Activated CD4-positive, alpha-beta T cell treated with anti-CD3 and anti-CD28 coated beads, Interleukin-2, amount 50 U/mL, for 24 hours (primary cell): ENCODE measurements at regions not wholly inside any gene's neighbourhood (a gene's known extent, or its start where the extent isn't known, plus 50 kb on each side); places are given as distances from the start of the nearest gene placed in this dataset.

Experiments used
- DNase-seq, 2 donors: peaks; one replicate each; pipeline ENCODE4 v3.0.0-alpha.2; 2020; ENCODE audit warnings: low read depth in 1 of 2, low spot score in 1 of 2

DNA sequence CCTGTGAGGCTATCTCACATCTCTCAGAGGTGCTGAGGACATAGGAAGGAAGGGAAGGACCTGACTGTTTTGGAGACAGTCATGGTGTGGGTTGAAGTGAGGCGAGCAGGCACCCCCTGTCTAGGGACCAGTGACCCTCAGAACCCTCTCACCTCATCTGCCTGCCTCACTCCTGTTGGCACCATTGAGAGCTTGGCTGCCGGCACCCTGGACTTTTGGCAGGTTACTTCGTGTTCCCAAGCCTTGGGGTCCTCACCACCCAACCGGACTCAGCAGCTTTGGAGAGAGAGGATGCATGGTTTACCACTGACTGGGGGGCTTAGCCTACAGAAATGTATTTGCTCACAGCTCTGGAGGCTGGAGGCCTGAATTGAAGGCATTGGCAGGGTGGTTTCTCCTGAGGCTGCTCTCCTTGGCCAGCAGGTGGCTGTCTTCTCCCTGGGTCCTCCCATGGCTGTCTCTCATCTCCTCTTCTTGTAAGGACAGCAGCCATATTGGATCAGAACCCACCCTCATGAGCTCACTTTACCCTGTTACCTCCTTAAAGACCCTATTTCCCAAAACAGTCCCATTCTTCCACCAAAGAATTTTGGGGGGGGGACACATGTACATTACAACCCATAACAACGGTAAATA is 142.0 kb downstream of the TSN start:
- no peak for DNase-seq

GRCh38 chr2:121898483-121898882 is 143.0 kb downstream of the TSN start:
- DNase-seq: no peak

DNA sequence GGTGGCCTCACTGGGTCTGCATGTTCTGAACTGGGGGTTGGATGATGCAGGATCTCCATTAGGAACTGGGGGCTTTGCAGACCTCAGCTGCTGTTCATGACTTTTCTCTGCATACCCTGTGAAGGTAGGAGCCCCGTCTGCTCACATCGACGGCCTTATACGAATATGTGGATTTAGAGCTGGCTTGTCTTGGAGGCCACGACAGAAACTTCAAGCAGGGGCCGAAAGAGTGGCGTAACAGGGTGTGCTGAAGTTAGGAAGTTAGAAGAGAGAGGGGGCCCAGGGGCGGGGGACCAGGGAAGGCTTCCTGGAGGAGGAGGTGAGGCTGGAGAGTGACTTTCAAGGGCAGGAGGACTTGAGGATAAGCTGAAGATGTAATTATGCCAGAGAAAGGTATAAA is 144.9 kb downstream of the TSN start:
- DNase-seq: no peak

GRCh38 chr2:121902171-121902591 is 146.7 kb downstream of the TSN start:
- no peak for DNase-seq

GRCh38 chr2:121902616-121903015 is 147.2 kb downstream of the TSN start:
- DNase-seq: no peak

DNA sequence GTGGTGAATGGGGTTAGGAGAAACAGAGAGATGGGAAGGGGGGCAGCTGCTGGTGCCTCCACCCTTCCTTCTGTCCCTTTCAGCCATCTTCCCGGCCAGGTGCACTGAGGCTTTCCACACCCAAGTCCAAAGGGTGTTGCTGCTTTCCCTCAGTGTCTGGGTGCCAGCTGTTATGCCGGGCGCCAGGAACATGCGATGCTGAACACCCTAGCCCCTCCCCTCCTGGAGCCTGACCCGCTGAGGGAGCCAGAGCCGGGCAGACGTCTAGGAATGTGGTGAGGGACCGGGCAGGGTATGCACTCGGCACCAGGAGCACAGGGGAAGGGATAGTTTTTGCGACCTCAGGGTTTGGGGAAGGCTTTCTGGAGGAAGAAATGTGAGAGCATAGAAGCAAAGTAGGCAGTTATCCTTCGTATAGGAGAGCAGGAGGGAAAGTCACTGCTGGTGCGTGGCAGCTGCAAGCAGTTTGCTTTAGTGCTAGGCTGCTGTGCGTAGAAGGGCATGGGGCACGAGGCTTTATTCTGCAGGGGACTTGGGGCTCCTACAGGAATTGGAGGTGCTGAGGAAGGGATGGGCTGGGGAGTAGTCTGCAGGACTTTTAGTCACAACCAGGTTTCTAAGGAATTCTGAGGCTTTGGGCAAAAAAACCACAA is 147.7 kb downstream of the TSN start:
- no peak for DNase-seq

DNA sequence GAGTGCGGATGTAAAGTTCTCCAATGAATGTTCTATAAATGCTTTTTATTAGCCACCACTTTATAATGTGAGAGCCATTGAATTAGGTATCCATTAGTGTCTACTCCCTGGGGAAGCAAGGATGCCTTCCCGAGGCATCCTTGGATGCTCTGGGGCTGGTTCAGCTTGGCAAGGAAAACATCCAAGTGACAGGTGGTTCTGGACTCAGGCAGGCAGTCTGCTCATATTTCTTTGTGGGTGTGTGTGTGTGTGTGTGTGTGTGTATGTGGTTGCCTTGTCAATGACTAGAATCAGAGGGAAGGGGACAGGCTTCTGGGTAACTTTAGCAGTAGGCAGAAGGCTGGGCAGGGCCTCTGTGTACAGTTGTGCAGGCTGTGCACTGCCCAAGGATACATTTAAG is 149.2 kb downstream of the TSN start:
- DNase-seq: no peak

GRCh38 chr2:121905201-121905600 is 149.8 kb downstream of the TSN start:
- DNase-seq: no peak

DNA sequence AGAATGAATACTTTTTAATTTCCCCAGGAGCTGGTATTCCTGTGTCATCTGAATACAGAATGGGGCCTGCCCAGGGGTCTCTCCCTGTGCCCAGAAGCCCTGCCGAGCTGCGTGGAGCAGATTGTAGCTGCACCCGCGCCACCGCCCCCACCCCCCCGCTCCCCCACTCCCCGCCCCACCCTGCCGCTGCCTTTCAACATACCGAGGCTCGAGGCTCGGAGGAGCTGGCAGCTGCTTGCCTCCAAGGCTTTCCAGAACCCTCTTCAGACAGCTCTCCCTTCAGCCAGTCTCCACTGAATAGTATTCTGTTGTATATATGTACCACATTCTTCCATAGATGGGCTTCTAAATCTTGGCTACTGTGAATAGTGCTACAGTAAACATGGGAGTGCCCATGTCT is 150.7 kb downstream of the TSN start:
- no peak for DNase-seq

DNA sequence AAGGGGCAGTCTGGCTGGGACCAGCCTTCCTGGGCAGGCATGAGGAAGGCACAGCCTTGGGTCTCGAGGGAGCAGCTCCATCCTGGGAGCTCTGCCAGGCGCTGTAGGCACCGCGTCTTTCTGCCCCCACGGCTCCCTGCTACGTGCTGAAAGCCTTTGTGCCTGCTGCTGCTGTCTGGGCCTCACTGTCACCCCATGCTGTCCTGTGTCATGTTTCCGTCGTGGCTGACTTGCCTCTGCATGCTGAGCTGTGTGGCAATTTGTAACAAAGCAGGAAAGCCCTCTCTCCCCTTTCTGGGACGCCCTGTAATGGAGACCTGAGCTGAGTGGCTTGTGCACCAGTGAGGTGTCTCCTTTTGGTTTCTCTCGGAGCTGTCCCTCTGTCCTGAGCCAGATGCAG is 152.5 kb downstream of the TSN start:
- DNase-seq: no peak

- DNase-seq: no peak
Observed at GRCh38 chr2:121910139-121910538, 154.7 kb downstream of the TSN start.

DNA sequence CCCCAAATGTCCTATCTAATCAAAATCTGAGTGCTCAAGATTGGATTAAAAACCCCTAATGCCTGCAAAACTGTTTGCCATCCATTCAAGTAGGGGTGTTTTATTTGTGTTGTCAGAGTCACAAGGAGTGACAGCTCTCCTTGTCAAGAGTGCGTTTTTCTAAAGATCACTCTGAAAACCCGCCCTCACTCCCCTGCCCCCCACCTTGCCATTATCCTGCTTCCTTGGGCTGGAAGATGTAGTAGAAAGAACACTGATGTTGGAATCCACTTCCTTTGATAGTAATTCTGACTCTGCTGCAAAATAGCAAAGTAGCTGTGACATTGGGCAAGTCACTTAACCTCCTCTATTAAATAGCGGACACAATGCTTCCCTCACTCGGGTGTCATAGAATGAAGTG is 155.6 kb downstream of the TSN start:
- no peak for DNase-seq

DNA sequence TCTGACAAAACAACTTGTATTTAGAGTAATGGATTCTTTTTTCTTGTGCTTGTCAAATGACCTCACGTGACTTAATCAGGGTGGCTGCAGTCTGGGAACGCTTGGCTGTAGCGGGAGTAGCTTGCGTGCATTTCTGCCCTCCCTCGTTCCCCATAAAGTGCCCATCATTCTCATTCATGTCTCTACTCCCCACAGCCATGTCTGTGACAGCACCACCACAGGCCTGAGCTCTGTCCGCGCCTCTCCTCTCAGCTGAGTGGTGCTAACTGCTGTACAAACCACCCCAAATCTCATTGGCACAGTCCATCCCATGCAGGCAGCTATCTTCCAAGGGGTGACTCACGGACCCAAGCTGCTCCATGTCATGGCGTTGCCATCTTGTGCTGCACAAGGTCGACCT is 161.7 kb downstream of the TSN start:
- DNase-seq: no peak

- no peak for DNase-seq
Observed at GRCh38 chr2:121918231-121918630, 162.8 kb downstream of the TSN start.

- DNase-seq: no peak
Observed at GRCh38 chr2:121919803-121920202, 164.4 kb downstream of the TSN start.

GRCh38 chr2:121925466-121925865 is 170.0 kb downstream of the TSN start:
- DNase-seq: no peak

DNA sequence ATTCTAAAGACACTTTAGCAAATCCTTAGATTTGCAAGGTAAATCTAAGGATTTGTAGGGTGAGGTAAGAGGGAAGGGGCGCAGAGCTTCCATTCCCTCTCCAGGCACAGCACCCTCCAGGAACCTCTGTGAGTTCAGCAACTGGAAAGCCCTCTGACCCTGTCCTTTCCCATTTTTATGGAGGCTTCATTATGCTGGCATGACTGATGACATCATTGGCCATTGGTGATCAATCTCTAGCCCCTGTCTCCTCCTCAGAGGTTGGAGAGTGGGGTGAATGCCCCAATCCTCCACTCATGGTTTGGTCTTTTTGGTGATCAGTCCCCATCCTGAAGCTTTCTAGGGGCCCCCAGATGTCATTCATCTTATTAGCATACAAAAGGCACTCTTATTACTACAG is 187.8 kb downstream of the TSN start:
- DNase-seq: no peak

DNA sequence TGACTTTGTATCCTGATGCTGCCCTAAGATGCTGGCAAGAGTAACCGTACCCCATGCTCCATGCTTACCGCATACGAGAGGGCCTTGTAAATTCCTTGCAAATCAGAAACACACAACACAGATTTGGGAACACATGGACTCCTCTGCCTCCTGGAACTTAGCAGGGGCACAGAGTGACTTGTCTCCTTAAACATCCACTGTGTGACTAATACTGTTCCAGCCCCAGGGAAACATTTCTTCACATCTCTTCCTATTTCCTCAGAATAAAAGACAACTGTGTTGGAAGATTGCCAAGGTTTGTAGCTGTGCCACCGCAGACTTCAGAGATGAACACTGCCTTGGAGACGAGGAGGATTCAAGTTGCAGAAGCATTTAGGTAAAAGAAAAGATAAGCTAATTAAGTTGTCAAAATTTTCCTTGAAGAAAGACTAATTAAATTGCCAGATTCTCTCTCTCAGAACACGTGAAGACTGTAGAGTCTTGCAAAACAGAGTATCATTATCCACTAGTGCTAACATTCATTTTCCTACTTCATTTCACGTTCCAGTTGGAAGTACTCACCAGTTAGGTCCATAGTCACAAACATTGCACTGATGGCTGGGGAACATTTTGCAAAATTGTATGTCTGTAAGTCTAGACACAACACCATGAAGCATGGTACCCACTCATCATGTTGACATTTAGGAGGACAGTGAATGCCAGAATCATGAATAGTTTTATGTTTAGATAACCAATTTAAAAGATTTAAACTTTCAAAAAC is 188.8 kb downstream of the TSN start:
- no peak for DNase-seq

DNA sequence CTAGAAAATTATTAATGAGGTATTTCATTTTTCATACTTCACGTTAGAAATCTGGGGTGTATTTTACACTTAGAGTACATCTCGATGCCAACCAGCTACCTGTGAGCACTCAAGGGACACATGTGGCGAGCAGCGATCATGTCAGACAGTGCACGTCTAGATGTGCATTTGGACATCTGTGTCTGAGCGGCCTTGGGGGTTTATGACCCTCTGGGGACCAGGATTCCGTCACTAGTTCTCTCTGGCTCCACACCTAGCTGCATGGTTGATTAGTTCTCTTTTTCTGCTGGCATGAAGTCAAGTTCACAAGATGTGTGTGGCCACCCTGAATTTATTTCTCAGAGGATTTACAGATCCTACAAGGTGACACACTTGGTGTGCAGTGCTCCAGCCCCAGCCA is 192.2 kb downstream of the TSN start:
- no peak for DNase-seq

DNA sequence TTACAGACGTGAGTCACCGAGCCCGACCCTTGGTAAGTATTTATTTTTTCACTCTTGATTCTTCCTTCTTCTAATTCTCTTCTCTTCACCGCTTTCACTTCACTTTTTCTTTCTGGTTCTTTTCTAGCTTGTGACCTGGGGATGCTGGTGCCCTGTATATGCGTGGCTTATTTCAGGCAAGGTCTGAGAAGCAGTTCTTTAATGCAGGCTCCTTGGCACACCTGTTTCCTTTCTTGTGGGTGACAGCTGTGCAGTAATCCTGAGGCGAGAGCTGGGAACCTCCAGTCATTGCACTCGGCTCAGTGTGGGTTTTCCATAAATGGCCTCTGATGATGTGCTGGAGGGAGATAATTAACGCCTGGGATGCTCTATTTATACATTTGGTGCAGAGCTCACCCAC is 193.8 kb downstream of the TSN start:
- DNase-seq: no peak

- no peak for DNase-seq
Observed at GRCh38 chr2:121955426-121955825, 200.0 kb downstream of the TSN start.

- no peak for DNase-seq
Observed at GRCh38 chr2:121955872-121956271, 200.4 kb downstream of the TSN start.

DNA sequence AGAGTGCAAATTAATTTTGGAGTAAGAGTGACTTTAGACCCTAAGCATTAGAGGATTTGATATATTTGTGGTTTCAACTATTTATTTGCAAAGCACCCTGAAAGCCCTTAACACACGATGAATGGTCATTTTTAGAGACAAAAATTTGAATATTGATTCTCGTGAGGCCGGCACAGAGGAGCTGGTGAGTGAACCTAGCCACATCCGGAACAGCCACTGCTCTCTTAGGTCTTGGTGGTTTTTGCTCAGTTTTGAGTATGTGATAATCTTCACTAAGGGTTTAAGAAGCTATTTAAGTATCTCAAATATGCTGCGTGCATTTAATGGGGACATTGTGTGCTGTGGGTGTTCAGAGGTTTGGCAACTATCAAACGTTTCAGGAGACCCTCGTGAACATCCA is 204.8 kb downstream of the TSN start:
- DNase-seq: no peak
